ENCODE measurements at regions not wholly inside any gene's neighbourhood (a gene's known extent, or its start where the extent isn't known, plus 50 kb on each side); places are given as distances from the start of the nearest gene placed in this dataset.
"Not testable (repeated sequence)": the region's sequence is repeated elsewhere in the genome, so short reads cannot be mapped to it uniquely, and the experiment has no call there.

DNA sequence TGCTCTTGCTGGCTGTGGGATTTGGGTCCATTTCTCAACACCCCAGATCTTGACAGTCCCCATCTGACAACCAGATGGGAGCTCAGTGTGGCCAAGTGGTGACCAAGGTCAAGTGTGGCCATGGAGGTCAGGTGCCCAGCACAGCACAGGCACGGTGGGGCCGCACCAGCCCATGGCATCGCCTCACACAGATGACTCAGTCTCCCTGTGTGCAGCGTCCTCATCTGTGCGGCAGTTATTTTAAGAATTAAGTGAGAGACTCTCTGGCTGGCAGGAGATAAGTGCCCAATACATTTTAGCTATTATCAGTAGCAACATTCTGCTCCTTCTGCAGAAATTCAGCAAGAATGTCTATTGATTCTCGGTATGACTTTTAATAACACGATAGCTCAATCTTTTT, 167.2 kb downstream of the DDX1 start:
- Histone ChIP-seq H3K4me2 (ENCODE audit: insufficient read depth, low read length) (no peak overlapping the region), H3K4me1 (ENCODE audit: insufficient read depth, low read length) (no peaks in the 10 kb centered on the region), H2AFZ (ENCODE audit: low read length) (no peak overlapping the region), H3K36me3 (ENCODE audit: insufficient read depth, low read length) (no peaks in the 10 kb centered on the region), H3K27ac (ENCODE audit: low read depth, low read length) (no peak overlapping the region), H3K4me3 (ENCODE audit: insufficient read depth, low read length) (no peak overlapping the region), H4K20me1 (ENCODE audit: insufficient read depth, low read length) (no peaks in the 10 kb centered on the region), H3K27me3 (ENCODE audit: insufficient read depth, low read length) (no peaks in the 10 kb centered on the region), H3K79me2 (ENCODE audit: insufficient read depth, low read length) (no peaks in the 10 kb centered on the region), H3K9me3 (ENCODE audit: low read depth, low read length) (no peaks in the 10 kb centered on the region)
- TF ChIP-seq, protein P1, sequence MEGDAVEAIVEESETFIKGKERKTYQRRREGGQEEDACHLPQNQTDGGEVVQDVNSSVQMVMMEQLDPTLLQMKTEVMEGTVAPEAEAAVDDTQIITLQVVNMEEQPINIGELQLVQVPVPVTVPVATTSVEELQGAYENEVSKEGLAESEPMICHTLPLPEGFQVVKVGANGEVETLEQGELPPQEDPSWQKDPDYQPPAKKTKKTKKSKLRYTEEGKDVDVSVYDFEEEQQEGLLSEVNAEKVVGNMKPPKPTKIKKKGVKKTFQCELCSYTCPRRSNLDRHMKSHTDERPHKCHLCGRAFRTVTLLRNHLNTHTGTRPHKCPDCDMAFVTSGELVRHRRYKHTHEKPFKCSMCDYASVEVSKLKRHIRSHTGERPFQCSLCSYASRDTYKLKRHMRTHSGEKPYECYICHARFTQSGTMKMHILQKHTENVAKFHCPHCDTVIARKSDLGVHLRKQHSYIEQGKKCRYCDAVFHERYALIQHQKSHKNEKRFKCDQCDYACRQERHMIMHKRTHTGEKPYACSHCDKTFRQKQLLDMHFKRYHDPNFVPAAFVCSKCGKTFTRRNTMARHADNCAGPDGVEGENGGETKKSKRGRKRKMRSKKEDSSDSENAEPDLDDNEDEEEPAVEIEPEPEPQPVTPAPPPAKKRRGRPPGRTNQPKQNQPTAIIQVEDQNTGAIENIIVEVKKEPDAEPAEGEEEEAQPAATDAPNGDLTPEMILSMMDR (IDR thresholded peaks at IDR 0.05; ENCODE audit: extremely low read depth, low read depth, low read length), result no peak
- DNase-seq (ENCODE audit: insufficient read length, low spot score, missing footprints), result no peak

DNA sequence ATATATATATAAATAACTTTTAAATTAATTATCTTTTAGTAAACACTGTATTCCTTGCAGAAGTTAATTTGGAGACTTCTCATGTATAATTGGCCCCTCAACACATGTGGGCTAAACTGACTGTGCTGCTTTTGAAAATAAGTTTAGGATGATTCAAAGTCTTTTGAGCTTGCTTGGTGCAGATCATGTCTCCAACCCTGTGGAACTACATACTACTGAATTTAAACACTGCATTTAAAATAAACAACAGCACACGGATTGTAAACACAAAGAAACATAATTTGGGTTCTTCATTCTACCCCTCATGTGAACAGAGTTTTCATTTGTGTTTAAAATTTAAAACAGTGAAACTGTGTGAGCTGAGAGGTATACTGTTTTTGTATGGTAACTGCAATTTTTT, 167.7 kb downstream of the DDX1 start:
- H3K27ac ChIP-seq (ENCODE audit: low read depth, low read length), result no peak overlapping the region
- H3K79me2 ChIP-seq (ENCODE audit: insufficient read depth, low read length), result no peaks in the 10 kb centered on the region
- no peak for DNase-seq (ENCODE audit: insufficient read length, low spot score, missing footprints)
- H3K27me3 ChIP-seq (ENCODE audit: insufficient read depth, low read length), result no peaks in the 10 kb centered on the region
- H3K4me3 ChIP-seq (ENCODE audit: insufficient read depth, low read length), result no peak overlapping the region
- H2AFZ ChIP-seq (ENCODE audit: low read length), result no peak overlapping the region
- no peaks in the 10 kb centered on the region for H3K4me1 ChIP-seq (ENCODE audit: insufficient read depth, low read length)
- no peaks in the 10 kb centered on the region for H3K36me3 ChIP-seq (ENCODE audit: insufficient read depth, low read length)
- TF ChIP-seq, protein P1 (IDR thresholded peaks at IDR 0.05; ENCODE audit: extremely low read depth, low read depth, low read length), result no peak
- no peaks in the 10 kb centered on the region for H4K20me1 ChIP-seq (ENCODE audit: insufficient read depth, low read length)
- no peak overlapping the region for H3K4me2 ChIP-seq (ENCODE audit: insufficient read depth, low read length)
- H3K9me3 ChIP-seq (ENCODE audit: low read depth, low read length), result no peaks in the 10 kb centered on the region

DNA sequence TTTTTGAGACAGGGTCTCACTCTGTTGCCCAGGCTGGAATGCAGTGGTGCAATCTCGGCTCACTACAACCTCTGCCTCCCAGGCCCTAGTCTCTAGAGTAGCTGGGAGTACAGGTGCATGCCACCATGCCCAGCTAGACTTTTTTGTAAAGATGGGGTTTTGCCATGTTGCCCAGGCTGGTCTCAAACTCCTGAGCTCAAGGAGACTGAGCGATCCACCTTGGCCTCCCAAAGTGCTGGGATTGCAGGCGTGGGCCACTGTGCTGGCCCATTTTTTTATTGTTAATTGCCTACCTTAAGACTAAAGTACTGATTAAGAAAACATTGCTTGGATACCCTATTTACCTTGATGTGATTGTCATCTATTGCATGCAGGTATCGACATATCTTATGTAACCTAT, 168.1 kb downstream of the DDX1 start:
- not testable (repeated sequence) for H3K27me3 ChIP-seq (ENCODE audit: insufficient read depth, low read length); H4K20me1 ChIP-seq (ENCODE audit: insufficient read depth, low read length); H3K79me2 ChIP-seq (ENCODE audit: insufficient read depth, low read length); H3K9me3 ChIP-seq (ENCODE audit: low read depth, low read length); H3K27ac ChIP-seq (ENCODE audit: low read depth, low read length); H3K4me1 ChIP-seq (ENCODE audit: insufficient read depth, low read length); H3K4me3 ChIP-seq (ENCODE audit: insufficient read depth, low read length); H3K4me2 ChIP-seq (ENCODE audit: insufficient read depth, low read length); H3K36me3 ChIP-seq (ENCODE audit: insufficient read depth, low read length); DNase-seq (ENCODE audit: insufficient read length, low spot score, missing footprints); H2AFZ ChIP-seq (ENCODE audit: low read length)

DNA sequence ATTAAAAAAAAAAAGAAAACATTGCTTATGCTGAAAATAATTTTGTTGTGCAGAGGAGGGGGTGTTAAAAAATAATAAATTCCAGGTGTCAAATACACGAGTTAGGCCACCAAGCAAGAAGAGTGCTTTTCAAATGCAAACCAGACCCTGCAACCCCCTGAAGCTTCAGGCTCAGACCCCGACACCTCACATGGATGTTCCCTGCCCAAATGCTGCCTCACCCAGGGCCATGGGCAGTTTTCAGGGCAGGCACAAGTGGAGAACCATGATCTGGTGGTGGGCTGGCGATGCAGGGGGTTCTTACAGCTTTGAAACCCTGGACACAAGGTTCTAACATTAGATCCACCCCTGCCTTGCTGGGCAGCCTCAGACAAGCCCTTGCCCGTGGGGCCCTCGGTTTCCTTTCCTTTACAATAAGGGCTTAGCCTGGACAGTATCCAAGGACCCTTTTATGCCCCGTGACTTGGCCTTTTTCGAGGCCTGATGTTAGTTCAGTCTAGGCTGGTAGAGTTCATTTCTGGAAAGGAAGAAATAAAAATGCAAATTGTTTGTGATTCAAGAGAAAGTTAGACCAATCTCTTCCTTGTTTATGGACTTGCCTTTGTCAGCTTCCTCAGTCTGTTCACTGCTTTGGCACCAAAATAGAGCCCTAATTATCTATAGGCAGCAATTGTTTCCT, 168.7 kb downstream of the DDX1 start:
- Histone ChIP-seq H4K20me1 (ENCODE audit: insufficient read depth, low read length) (no peaks in the 10 kb centered on the region), H3K36me3 (ENCODE audit: insufficient read depth, low read length) (no peaks in the 10 kb centered on the region), H3K4me3 (ENCODE audit: insufficient read depth, low read length) (no peak overlapping the region), H3K79me2 (ENCODE audit: insufficient read depth, low read length) (no peaks in the 10 kb centered on the region), H3K27ac (ENCODE audit: low read depth, low read length) (no peak overlapping the region), H3K4me1 (ENCODE audit: insufficient read depth, low read length) (no peaks in the 10 kb centered on the region), H2AFZ (ENCODE audit: low read length) (no peak overlapping the region), H3K27me3 (ENCODE audit: insufficient read depth, low read length) (no peaks in the 10 kb centered on the region), H3K4me2 (ENCODE audit: insufficient read depth, low read length) (no peak overlapping the region), H3K9me3 (ENCODE audit: low read depth, low read length) (no peaks in the 10 kb centered on the region)
- TF ChIP-seq, protein P1 (IDR thresholded peaks at IDR 0.05; ENCODE audit: extremely low read depth, low read depth, low read length), result no peak
- DNase-seq (ENCODE audit: insufficient read length, low spot score, missing footprints), result no peak

Data from osteoblast (primary cell).